ENCODE measurements at regions not wholly inside any gene's neighbourhood (a gene's known extent, or its start where the extent isn't known, plus 50 kb on each side); places are given as distances from the start of the nearest gene placed in this dataset.

GRCh38 chr6:43951756-43952675, 175.2 kb downstream of the MRPL14 start:
- no peak for DNase-seq (ENCODE audit: extremely low read depth, low read depth, low spot score)

DNA sequence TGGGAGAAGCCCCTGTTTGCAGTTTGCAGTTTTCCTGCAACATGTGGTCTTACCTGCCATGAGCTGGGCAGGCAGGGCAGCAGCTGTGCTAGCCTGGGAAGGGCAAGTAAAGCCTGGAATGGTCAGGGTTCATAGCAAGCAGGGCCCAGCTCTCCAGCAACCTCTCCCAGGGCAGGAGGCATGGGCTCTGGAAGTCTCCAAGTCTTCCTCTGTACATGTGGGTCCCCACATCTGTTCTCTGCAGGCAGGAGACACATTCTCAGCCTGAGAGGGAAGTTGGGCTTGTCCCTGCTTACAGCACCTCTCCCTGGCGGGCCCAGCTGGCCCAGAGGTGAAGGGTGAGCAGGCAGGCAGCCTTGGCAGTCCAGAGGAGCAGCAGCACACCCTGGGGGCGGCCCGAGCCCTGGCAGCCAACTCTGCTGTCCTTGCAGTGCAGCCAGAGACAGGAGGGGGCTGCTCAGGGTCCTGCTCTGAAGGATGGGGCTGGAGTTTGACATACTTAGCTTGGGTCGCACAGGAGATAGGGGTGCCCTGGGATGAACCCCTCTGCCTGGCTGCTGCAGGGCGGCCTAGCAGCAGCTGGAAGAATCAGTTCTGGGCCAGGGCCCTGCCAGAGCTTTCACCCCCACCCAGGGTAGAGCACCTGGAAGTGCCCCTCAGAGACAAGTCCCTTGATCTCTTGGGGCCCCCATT, 176.0 kb downstream of the MRPL14 start:
- DNase-seq (ENCODE audit: extremely low read depth, low read depth, low spot score): no peak

DNA sequence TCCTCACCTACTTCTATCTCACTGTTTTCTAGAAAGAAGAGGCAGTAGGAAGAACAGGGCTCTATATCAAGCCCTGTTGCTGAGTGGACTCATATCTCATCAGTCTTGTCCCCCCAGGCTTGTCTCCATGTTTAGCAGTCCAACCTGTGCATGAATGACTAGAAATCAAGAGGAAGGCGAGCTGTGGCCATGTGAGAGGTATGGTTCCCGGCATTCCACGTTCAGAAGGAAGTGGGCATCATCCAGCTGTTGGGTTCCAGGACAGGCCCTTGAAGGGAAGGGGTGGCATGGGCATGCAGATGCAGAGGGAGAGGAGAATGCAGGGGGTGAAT, 176.6 kb downstream of the MRPL14 start:
- DNase-seq (ENCODE audit: extremely low read depth, low read depth, low spot score): no peak

- no peak for DNase-seq (ENCODE audit: extremely low read depth, low read depth, low spot score)
Measured at GRCh38 chr6:43950051-43950605, 177.1 kb downstream of the MRPL14 start.

DNA sequence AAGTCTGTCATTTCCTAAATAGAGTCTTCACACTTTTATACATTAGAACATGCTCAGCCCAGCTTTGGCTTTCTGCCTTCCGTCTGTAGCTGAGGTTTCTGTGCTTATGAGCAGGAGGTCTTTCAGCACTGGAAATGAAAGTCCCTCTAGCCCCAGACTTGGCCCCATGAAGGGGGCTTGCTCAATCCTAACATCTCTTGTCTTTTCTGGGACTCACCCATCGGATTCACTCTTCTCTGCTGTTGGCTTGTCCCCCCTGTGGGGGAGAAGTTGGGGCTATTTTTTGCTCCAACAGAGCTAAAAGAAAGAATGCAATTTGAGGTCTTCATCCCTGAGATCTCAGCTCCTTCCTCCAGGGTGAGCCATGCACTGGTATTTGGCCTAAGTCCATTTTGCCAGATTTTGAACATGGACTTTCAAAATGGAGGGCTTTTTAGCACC, 177.7 kb downstream of the MRPL14 start:
- DNase-seq (ENCODE audit: extremely low read depth, low read depth, low spot score): no peak

DNA sequence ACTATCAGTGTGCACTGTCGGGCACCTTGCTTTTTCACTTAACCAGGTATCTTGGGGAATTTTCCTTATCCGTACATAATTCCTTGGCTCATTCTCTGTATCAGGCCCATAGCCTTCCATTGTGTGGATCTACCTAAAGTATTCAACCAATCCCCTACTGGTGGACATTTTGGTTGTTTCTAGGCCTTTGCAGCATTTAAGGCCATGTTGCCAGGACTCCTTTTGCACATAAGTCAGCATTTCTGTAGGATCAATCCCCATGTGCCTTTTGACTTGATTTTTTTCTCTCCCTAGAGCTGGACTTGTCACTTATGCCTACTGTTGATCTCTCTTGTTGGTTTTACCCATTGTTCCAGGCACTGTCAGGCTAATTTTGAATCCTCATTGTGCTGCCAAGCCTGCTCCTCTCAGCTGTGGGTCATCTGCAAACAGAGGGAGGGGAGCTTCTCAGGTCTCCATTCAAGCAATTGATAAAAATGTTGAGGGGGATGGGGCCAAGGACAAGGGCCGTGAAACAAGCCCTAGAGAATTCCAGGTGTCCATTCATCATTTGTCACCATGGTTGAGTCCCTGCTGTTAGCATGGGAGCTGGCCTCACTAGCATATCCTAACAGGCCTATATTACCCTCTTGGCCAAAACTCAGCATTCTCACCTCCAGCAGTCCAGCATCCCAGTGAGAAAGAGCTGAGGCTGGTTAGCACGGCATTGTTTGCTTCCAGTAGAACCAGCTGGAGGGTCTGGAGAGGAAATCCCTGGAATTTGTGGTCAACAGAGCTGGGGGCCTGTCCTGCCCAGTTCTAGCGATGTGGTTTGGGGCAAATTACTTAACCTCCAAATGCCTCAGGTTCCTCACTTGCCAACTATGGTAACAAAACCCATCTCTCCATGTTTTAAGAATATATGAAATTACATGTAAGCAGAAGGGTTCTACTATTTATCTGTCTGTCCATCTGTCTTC, 178.4 kb downstream of the MRPL14 start:
- DNase-seq (ENCODE audit: extremely low read depth, low read depth, low spot score): no peak

- no peak for DNase-seq (ENCODE audit: extremely low read depth, low read depth, low spot score)
Measured at GRCh38 chr6:43947860-43948259, 177.8 kb downstream of the VEGFA start.

GRCh38 chr6:43946641-43947363, 176.8 kb downstream of the VEGFA start:
- no peak for DNase-seq (ENCODE audit: extremely low read depth, low read depth, low spot score)

- DNase-seq (ENCODE audit: extremely low read depth, low read depth, low spot score): no peak
Measured at GRCh38 chr6:43945768-43946080, 175.7 kb downstream of the VEGFA start.

GRCh38 chr6:43944908-43945767, 175.1 kb downstream of the VEGFA start:
- no peak for DNase-seq (ENCODE audit: extremely low read depth, low read depth, low spot score)

DNA sequence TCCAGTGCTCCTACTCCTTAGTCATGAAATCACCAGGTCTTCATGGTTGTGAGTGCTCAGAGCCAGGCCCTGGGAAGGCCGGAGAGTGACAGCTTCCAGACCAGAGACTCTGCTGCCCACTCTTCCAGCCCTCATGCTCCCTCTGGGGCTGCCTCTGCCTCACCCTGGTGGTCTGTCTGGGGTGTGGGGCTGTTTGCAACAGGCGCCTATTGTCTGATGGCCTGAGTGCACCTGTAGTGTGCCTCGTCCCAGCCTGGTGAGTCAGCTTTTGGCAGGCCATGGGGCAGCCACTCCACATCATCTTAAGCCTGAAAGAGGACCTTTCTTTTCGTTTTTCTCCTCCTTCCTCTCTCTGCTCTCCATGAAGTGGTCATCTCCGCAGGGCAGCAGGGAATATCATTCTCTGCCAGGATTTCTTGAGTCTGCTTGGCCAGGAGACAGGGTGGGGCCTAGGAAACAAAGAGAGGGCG, 173.8 kb downstream of the VEGFA start:
- no peak for DNase-seq (ENCODE audit: extremely low read depth, low read depth, low spot score)

GRCh38 chr6:43943099-43943766, 173.2 kb downstream of the VEGFA start:
- no peak for DNase-seq (ENCODE audit: extremely low read depth, low read depth, low spot score)

- DNase-seq (ENCODE audit: extremely low read depth, low read depth, low spot score): no peak
Measured at GRCh38 chr6:43942616-43943015, 172.6 kb downstream of the VEGFA start.

- no peak for DNase-seq (ENCODE audit: extremely low read depth, low read depth, low spot score)
Measured at GRCh38 chr6:43942011-43942442, 172.0 kb downstream of the VEGFA start.

GRCh38 chr6:43941174-43941573, 171.2 kb downstream of the VEGFA start:
- no peak for DNase-seq (ENCODE audit: extremely low read depth, low read depth, low spot score)

DNA sequence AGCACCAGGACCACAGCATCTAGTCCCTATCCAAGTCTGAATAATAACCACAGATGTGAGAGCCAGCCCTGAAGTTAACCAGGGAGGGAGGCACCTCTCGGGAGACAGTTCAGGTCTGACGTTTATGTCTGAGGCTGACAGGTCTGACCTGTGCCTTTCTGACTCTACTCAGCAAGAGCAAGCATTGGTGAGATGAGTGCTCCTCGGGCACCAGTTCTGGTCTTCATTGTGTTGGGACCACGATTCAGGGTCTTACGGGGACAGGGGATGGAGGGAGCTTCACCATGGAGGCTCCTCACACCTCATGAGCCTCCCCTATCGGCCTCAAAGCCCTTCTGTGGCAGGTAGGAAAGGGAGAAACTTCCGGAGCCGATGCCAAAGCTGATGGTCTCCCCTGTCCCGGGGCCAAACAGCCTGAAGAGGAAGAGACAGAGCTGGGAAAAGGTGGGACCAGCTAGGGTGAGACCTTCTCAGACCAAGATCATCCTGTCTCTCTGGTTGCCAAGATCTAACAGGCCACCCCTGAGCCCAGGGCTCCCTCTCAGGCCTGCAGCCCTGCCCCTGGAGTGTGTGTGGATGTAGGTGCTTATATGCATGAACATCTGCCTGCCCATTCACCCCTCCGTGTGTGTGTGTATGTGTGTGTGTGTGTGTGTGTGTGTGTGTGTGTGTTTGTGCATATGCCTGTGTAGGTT, 170.5 kb downstream of the VEGFA start:
- DNase-seq (ENCODE audit: extremely low read depth, low read depth, low spot score): no peak

- DNase-seq (ENCODE audit: extremely low read depth, low read depth, low spot score): no peak
Measured at GRCh38 chr6:43940071-43940392, 170.0 kb downstream of the VEGFA start.
